WERI-Rb-1 (cell line): ENCODE measurements at regions not wholly inside any gene's neighbourhood (a gene's known extent, or its start where the extent isn't known, plus 50 kb on each side); places are given as distances from the start of the nearest gene placed in this dataset.

Experiments used
- DNase-seq: peaks from one replicate; pipeline ENCODE4 v3.0.0-alpha.2; 2020
- H3K27ac ChIP-seq: fragments of 250-450 bp; sonication (Bioruptor Pico); 2 replicates; pipeline ENCODE4 v1.5.1; 2020; ENCODE audit warnings: mild to moderate bottlenecking, moderate library complexity
- H3K27me3 ChIP-seq: fragments of 250-450 bp; sonication (Bioruptor Pico); 2 replicates; pipeline ENCODE4 v1.5.1; 2021; ENCODE audit warnings: mild to moderate bottlenecking, low read depth, moderate library complexity; ENCODE audit not compliant: insufficient read depth, severe bottlenecking
- H3K36me3 ChIP-seq: fragments of 250-450 bp; sonication (Bioruptor Pico); 2 replicates; pipeline ENCODE4 v1.5.1; 2020; ENCODE audit warnings: mild to moderate bottlenecking, moderate library complexity
- H3K4me3 ChIP-seq: 2 replicates; pipeline ENCODE4 v1.5.1; 2011; ENCODE audit warnings: low read depth, mild to moderate bottlenecking, control low read depth, low read length
- H3K9me3 ChIP-seq: fragments of 250-450 bp; sonication (Bioruptor Pico); 2 replicates; pipeline ENCODE4 v1.5.1; 2021; ENCODE audit warnings: mild to moderate bottlenecking, moderate library complexity; ENCODE audit not compliant: severe bottlenecking
- TF ChIP-seq, protein P1 (sequence below): IDR thresholded peaks from 2 replicates; pipeline ENCODE4 v1.5.1; 2011; ENCODE audit warnings: low read depth, mild to moderate bottlenecking, control low read depth, inconsistent platforms, low read length

DNA sequence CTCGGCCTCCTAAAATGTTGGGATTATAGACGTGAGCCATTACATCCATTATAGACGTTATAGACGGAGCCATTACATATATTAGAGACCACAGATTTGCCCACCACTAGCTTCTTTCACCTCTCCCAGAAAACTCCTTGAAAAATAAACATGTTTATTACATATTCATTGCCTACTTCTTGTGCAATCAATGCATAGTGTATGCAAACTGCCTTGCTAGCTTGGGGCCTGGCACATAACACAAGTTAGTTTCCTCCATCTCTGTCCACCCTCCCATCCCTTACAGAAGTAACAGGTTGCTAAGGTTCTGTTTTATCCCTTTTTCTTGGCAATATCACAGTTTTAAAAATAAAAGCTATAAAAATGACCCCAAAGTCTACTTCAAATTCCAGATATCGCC lies 66.4 kb upstream of the KRR1 start:
- TF ChIP-seq, protein P1, sequence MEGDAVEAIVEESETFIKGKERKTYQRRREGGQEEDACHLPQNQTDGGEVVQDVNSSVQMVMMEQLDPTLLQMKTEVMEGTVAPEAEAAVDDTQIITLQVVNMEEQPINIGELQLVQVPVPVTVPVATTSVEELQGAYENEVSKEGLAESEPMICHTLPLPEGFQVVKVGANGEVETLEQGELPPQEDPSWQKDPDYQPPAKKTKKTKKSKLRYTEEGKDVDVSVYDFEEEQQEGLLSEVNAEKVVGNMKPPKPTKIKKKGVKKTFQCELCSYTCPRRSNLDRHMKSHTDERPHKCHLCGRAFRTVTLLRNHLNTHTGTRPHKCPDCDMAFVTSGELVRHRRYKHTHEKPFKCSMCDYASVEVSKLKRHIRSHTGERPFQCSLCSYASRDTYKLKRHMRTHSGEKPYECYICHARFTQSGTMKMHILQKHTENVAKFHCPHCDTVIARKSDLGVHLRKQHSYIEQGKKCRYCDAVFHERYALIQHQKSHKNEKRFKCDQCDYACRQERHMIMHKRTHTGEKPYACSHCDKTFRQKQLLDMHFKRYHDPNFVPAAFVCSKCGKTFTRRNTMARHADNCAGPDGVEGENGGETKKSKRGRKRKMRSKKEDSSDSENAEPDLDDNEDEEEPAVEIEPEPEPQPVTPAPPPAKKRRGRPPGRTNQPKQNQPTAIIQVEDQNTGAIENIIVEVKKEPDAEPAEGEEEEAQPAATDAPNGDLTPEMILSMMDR: no peak
- no peaks in the 10 kb centered on the region for H3K36me3 ChIP-seq
- H3K27ac ChIP-seq: no peak overlapping the region
- H3K9me3 ChIP-seq: no peaks in the 10 kb centered on the region
- no peak for DNase-seq
- no peak overlapping the region for H3K4me3 ChIP-seq
- H3K27me3 ChIP-seq: no peaks in the 10 kb centered on the region

DNA sequence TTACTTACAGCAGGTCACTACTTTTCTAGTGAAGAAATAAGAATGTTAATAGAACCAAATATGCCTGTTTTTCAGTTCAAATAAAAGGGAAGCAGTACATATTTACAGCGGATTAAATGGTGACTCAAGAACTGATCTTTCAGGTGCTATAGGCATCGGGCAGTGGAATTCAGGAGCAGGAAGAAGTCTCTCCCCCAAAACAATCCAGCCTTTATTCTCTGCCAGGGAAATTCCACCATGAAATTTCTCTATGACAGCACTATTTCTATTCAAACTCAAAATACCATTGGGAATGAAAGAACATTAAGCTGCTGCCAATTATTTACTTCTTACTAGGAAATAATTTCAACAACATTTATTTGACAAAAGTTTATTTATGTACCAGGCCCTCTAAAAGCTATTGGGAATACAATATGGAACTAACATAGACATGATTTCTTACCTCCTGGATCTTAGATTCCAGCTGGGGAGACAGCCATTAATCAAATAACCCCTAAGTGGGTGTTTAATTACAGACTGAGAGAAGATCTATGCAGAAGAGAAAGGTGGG lies 60.3 kb upstream of the KRR1 start:
- H3K9me3 ChIP-seq: peaks cover 9% of the 10 kb centered on the region
- no peaks in the 10 kb centered on the region for H3K27me3 ChIP-seq
- H3K36me3 ChIP-seq: no peaks in the 10 kb centered on the region
- DNase-seq: no peak
- H3K27ac ChIP-seq: no peak overlapping the region
- TF ChIP-seq, protein P1: no peak
- H3K4me3 ChIP-seq: no peak overlapping the region

DNA sequence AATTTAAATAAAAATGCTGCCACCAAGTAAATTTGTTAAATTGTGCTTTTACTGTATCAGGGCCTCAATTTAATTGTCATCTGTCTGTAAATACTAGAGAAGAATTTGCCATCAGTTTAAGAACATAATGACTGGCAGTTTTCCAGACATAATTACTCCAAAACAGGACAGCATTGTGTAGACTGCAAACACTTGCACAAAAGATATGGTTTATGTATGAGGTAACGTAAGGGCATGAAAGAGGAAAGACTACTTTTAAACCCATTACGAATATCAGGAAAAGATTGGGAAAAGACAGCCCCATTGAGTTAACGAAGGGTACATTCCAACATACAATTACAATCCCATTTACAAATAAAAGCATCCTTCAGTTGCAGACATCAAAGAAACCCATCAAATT lies 59.8 kb upstream of the KRR1 start:
- Histone ChIP-seq H3K27me3 (no peaks in the 10 kb centered on the region), H3K9me3 (peaks cover 9% of the 10 kb centered on the region), H3K27ac (no peak overlapping the region), H3K4me3 (no peak overlapping the region), H3K36me3 (no peaks in the 10 kb centered on the region)
- TF ChIP-seq, protein P1: no peak
- DNase-seq: no peak

DNA sequence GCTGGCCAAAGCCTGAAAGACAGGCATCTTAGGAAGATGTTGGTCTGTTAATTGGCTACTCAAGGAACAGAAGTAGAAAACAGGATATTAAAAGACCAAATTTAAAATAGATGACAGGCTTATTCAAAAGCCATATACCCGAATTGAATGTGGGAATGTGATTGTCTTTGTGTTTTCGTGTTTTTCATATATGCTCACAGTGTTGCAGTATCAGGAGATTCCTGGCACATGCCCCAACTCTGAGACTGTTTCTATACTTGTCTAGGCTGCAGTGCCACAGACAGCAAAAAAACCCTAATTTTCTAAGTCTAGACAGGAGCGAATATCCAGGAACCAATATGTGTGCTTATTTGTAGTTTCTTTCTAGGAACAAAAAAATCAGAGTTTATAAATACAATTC lies 57.4 kb upstream of the KRR1 start:
- no peaks in the 10 kb centered on the region for H3K36me3 ChIP-seq
- no peak for DNase-seq
- TF ChIP-seq, protein P1: no peak
- H3K9me3 ChIP-seq: peaks cover 17% of the 10 kb centered on the region
- H3K27ac ChIP-seq: no peak overlapping the region
- H3K27me3 ChIP-seq: no peaks in the 10 kb centered on the region
- no peak overlapping the region for H3K4me3 ChIP-seq

DNA sequence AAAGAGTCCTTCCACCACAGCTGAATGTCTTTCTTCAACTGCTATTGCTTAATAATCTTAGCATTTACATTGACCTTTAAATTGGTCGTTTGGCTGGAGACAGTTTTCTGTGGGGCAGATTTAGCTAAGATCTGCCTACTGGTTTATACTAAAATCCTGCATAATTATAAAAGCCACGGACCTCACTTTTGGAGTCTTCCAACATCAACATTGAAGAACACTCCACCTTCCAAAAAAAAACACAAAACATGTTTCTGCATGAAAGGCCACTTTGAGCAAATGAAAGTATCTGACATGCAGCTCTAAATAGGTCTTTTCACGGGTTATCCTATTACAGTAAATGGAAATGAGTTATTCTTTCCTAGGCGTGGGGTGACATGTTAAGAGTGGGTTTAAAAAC lies 57.0 kb upstream of the KRR1 start:
- H3K27ac ChIP-seq: no peak overlapping the region
- TF ChIP-seq, protein P1: no peak
- no peak for DNase-seq

DNA sequence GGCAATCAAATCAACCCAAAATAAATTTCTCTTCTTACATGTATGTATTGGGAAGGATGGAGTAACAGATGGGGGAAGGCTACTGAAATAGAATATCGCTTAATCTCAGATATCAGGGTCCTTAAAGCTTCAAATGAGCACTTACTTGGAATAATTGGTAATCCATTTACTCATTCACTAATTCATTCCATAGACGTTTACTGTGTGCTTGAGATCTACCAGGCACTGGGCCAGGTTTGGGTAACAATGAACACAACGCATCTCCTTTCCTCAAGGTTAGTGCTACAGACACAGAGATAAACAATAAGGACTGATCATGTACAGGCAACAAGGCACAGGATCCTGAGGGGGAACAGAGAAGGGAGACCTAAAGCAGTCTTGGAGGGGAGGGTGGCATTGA lies 54.4 kb upstream of the KRR1 start:
- H3K27ac ChIP-seq: no peak overlapping the region
- peaks cover 9% of the 10 kb centered on the region for H3K9me3 ChIP-seq
- H3K4me3 ChIP-seq: no peak overlapping the region
- H3K36me3 ChIP-seq: no peaks in the 10 kb centered on the region
- DNase-seq: no peak
- no peaks in the 10 kb centered on the region for H3K27me3 ChIP-seq
- TF ChIP-seq, protein P1: no peak

More for the DNA sequence above, 57.0 kb upstream of the KRR1 start:
- H3K9me3 ChIP-seq: peaks cover 17% of the 10 kb centered on the region
- H3K27me3 ChIP-seq: no peaks in the 10 kb centered on the region
- H3K4me3 ChIP-seq: no peak overlapping the region
- no peaks in the 10 kb centered on the region for H3K36me3 ChIP-seq
